OCI-LY7 (cell line): ENCODE measurements at regions not wholly inside any gene's neighbourhood (a gene's known extent, or its start where the extent isn't known, plus 50 kb on each side); places are given as distances from the start of the nearest gene placed in this dataset.

Source experiments
- BruUV-seq: library from RNA; stranded (reverse); fragments of 400-500 nt; replicated peaks from 2 replicates; lab custom pipeline; 2021; lab: Mats Ljungman, UMichigan
- CTCF ChIA-PET: fragments of 300-600 bp; sonication (Branson Sonifier 250); formaldehyde crosslinking; loops from one replicate; lab custom pipeline; 2022; ENCODE audit warnings: antibody characterized with exemption; ENCODE audit not compliant: unreplicated experiment; lab: Charles Lee
- POLR2A ChIA-PET: fragments of 300-600 bp; sonication (Branson Sonifier 250); formaldehyde crosslinking; loops from one replicate; lab custom pipeline; 2022; ENCODE audit warnings: antibody characterized with exemption; lab: Charles Lee
- DNase-seq: peaks from one replicate; pipeline ENCODE4 v3.0.0-alpha.2; 2015; ENCODE audit warnings: low spot score
- H2AFZ ChIP-seq: fragments of 200-600 bp; sonication (generic), shearing (Covaris generic); 2 replicates; pipeline ENCODE4 v1.6.1; 2014; ENCODE audit warnings: mild to moderate bottlenecking, antibody characterized with exemption, low read length, moderate library complexity
- H3K27ac ChIP-seq: fragments of 200-600 bp; sonication (generic); 2 replicates; pipeline ENCODE4 v1.5.1; 2014; ENCODE audit warnings: mixed run types, low read depth, mild to moderate bottlenecking, moderate library complexity, low read length, inconsistent platforms; ENCODE audit not compliant: poor library complexity, severe bottlenecking
- H3K36me3 ChIP-seq: fragments of 200-600 bp; sonication (generic); 2 replicates; pipeline ENCODE4 v1.6.1; 2014; ENCODE audit warnings: mild to moderate bottlenecking, antibody characterized with exemption, low read length, moderate library complexity, mixed read lengths; ENCODE audit not compliant: insufficient read depth
- H3K4me1 ChIP-seq: fragments of 200-600 bp; sonication (generic); 2 replicates; pipeline ENCODE4 v1.5.1; 2014; ENCODE audit warnings: mild to moderate bottlenecking, low read length; ENCODE audit not compliant: insufficient read depth, poor library complexity, severe bottlenecking
- H3K4me2 ChIP-seq: fragments of 200-600 bp; sonication (generic); 2 replicates; pipeline ENCODE4 v1.6.1; 2014; ENCODE audit warnings: mild to moderate bottlenecking, low read length
- H3K4me3 ChIP-seq: fragments of 200-600 bp; sonication (generic); 2 replicates; pipeline ENCODE4 v1.5.1; 2014; ENCODE audit warnings: mild to moderate bottlenecking, low read depth, low read length; ENCODE audit not compliant: poor library complexity, severe bottlenecking
- H3K79me2 ChIP-seq: fragments of 200-600 bp; sonication (generic); 2 replicates; pipeline ENCODE4 v1.6.1; 2016; ENCODE audit warnings: low read depth, mild to moderate bottlenecking, low read length, moderate library complexity, mixed read lengths; ENCODE audit not compliant: insufficient read depth
- H3K9me2 ChIP-seq: fragments of 200-600 bp; sonication (generic); 2 replicates; pipeline ENCODE4 v1.6.1; 2016; ENCODE audit warnings: mild to moderate bottlenecking, low read length, mixed read lengths; ENCODE audit not compliant: insufficient read depth
- H3K9me3 ChIP-seq: fragments of 200-600 bp; sonication (generic); 2 replicates; pipeline ENCODE4 v1.6.1; 2014; ENCODE audit warnings: mild to moderate bottlenecking, mixed run types, low read length, mixed read lengths
- H4K20me1 ChIP-seq: fragments of 200-600 bp; sonication (generic); 2 replicates; pipeline ENCODE4 v1.6.1; 2014; ENCODE audit warnings: mild to moderate bottlenecking, antibody characterized with exemption, low read length, moderate library complexity, mixed read lengths; ENCODE audit not compliant: insufficient read depth
- CTCF ChIP-seq: fragments of 200-600 bp; sonication (generic); conservative IDR thresholded peaks from 2 replicates; pipeline ENCODE4 v1.5.1; 2014; ENCODE audit warnings: mild to moderate bottlenecking, antibody characterized with exemption, low read length, moderate library complexity, mixed read lengths
- EZH2phosphoT487 ChIP-seq: fragments of 200-600 bp; sonication (generic); IDR thresholded peaks from 2 replicates; pipeline ENCODE4 v1.6.1; 2018; ENCODE audit warnings: low read depth, borderline replicate concordance, mild to moderate bottlenecking, mixed run types, antibody characterized with exemption, low read length, moderate library complexity, mixed read lengths
- intact Hi-C: fragments of 100-400 bp; cut with micrococcal nuclease; formaldehyde crosslinking; loops from one replicate; pipeline ENCODE4 v1.10.0; 2022; ENCODE audit not compliant: unreplicated experiment

- H3K4me3 ChIP-seq, result no peak overlapping the region
- TF ChIP-seq CTCF, result no peak
- no peak for TF ChIP-seq EZH2phosphoT487
- no peaks in the 10 kb centered on the region for H3K9me3 ChIP-seq
- DNase-seq, result no peak
- POLR2A ChIA-PET, result interaction anchor here (1.2 kb wide), 1 partner anchor 44 kb away, joined by 4 read pairs; no protein-coding TSS in a partner anchor
- H3K4me2 ChIP-seq, result no peak overlapping the region
- CTCF ChIA-PET, result no interaction called here
- no peak overlapping the region for H3K27ac ChIP-seq
- H4K20me1 ChIP-seq, result no peaks in the 10 kb centered on the region
- H3K36me3 ChIP-seq, result no peaks in the 10 kb centered on the region
- intact Hi-C loops, result no loop called here
- no peak overlapping the region for H2AFZ ChIP-seq
- H3K9me2 ChIP-seq, result no peaks in the 10 kb centered on the region
- no peaks in the 10 kb centered on the region for H3K79me2 ChIP-seq
- no peaks in the 10 kb centered on the region for H3K4me1 ChIP-seq
- BruUV-seq, result no TSS peak
Measured at GRCh38 chr6:169905041-169905807, 153.8 kb downstream of the ERMARD start.

- H3K4me1 ChIP-seq, result no peaks in the 10 kb centered on the region
- no peaks in the 10 kb centered on the region for H3K36me3 ChIP-seq
- no peaks in the 10 kb centered on the region for H3K9me3 ChIP-seq
- no peak overlapping the region for H3K4me3 ChIP-seq
- TF ChIP-seq EZH2phosphoT487, result no peak
- TF ChIP-seq CTCF, result no peak
- H3K9me2 ChIP-seq, result no peaks in the 10 kb centered on the region
- no peaks in the 10 kb centered on the region for H3K79me2 ChIP-seq
- H3K27ac ChIP-seq, result no peak overlapping the region
- H2AFZ ChIP-seq, result no peak overlapping the region
- H3K4me2 ChIP-seq, result no peak overlapping the region
- BruUV-seq, result no TSS peak
- POLR2A ChIA-PET, result interaction anchor here (0.7 kb wide), 2 partner anchors 14 to 70 kb away, joined by 3 read pairs; no protein-coding TSS in a partner anchor
- no peak for DNase-seq
- intact Hi-C loops, result no loop called here
- CTCF ChIA-PET, result no interaction called here
- no peaks in the 10 kb centered on the region for H4K20me1 ChIP-seq
Measured at GRCh38 chr6:169904051-169904922, 152.9 kb downstream of the ERMARD start.
